K562 (cell line): ENCODE measurements at regions not wholly inside any gene's neighbourhood (a gene's known extent, or its start where the extent isn't known, plus 50 kb on each side); places are given as distances from the start of the nearest gene placed in this dataset.

ENCODE experiments used
- ATAC-seq: fragments of 200-7000 bp; cut with Tn5 transposase; 3 replicates; pipeline ENCODE4 v1.9.1; 2020; ENCODE audit warnings: moderate library complexity
- BruUV-seq: library from RNA; stranded (reverse); fragments of 400-500 nt; replicated peaks from 2 replicates; lab custom pipeline; 2021; lab: Mats Ljungman, UMichigan
- CTCF ChIA-PET: fragments of 300-600 bp; formaldehyde crosslinking; extraction: SDS; loops from one replicate; lab custom pipeline; 2021; ENCODE audit warnings: low intra/inter-chr PET ratio; lab: Yijun Ruan, JAX
- POLR2A ChIA-PET: fragments of 300-600, 350-650 bp; sonication (Branson Sonifier 250); formaldehyde crosslinking; extraction: SDS; loops from one replicate; lab custom pipeline; 2021; ENCODE audit warnings: antibody characterized with exemption, inconsistent platforms; lab: Yijun Ruan, JAX
- DNase-seq, 4 experiments: peaks; one replicate each; pipeline versions ENCODE4 v3.0.0 to v3.0.0-alpha.2; 2011 to 2018; ENCODE audit warnings: low spot score in 3 of 4, mixed read lengths in 3 of 4; ENCODE audit errors: extremely low read depth in 1 of 4
- FAIRE-seq: peaks from 2 replicates; lab custom pipeline; 2011; peaks lifted over from hg19 to GRCh38; lab: Jason Lieb, UNC
- H2AFZ ChIP-seq: 2 replicates; pipeline ENCODE4 v1.6.0; 2011; ENCODE audit warnings: low read depth, low read length, control low read depth, inconsistent platforms
- H3K27ac ChIP-seq: fragments of 200-600 bp; 3 replicates; pipeline ENCODE4 v1.8.0; 2011; ENCODE audit warnings: low read depth, mild to moderate bottlenecking, control low read depth, inconsistent platforms, low read length, moderate library complexity, mixed read lengths; ENCODE audit errors: extremely low read depth
- H3K27me3 ChIP-seq, 2 experiments: fragments of 300-600 bp in 1 of 2; 2 replicates in 1 of 2; 3 replicates in 1 of 2; pipeline versions ENCODE4 v1.6.0 to v1.8.0; 2011; ENCODE audit warnings: inconsistent platforms in 2 of 2, low read length in 2 of 2, mild to moderate bottlenecking in 1 of 2, mixed read lengths in 1 of 2, moderate library complexity in 1 of 2; ENCODE audit not compliant: control insufficient read depth in 2 of 2, insufficient read depth in 2 of 2
- H3K36me3 ChIP-seq: fragments of 300-600 bp; 3 replicates; pipeline ENCODE4 v1.8.0; 2011; ENCODE audit warnings: mild to moderate bottlenecking, low read length, inconsistent platforms; ENCODE audit not compliant: control insufficient read depth, insufficient read depth
- H3K4me1 ChIP-seq, 2 experiments: fragments of 200-600 bp in 1 of 2; replicated peaks in 1 of 2; 2 replicates in 1 of 2; 3 replicates in 1 of 2; pipeline versions ENCODE4 v1.5.1 to v1.8.0; 2011; ENCODE audit warnings: inconsistent platforms in 2 of 2, low read length in 2 of 2, mild to moderate bottlenecking in 1 of 2, mixed read lengths in 1 of 2, moderate library complexity in 1 of 2; ENCODE audit not compliant: control insufficient read depth in 2 of 2, insufficient read depth in 2 of 2
- H3K4me2 ChIP-seq: 2 replicates; pipeline ENCODE4 v1.6.1; 2011; ENCODE audit warnings: low read length, control low read depth, inconsistent platforms, mixed read lengths; ENCODE audit not compliant: insufficient read depth
- H3K4me3 ChIP-seq: fragments of 200-600 bp; sonication (generic), shearing (Covaris generic); 2 replicates; pipeline ENCODE4 v1.5.1; 2016; ENCODE audit warnings: control low read depth, inconsistent platforms
- H3K79me2 ChIP-seq: fragments of 200-600 bp; 3 replicates; pipeline ENCODE4 v1.8.0; 2011; ENCODE audit warnings: low read length, inconsistent platforms; ENCODE audit not compliant: control insufficient read depth, insufficient read depth
- H3K9ac ChIP-seq, 2 experiments: 2 replicates each; pipeline versions ENCODE4 v1.6.0 to v1.6.1; 2011; ENCODE audit warnings: low read depth in 2 of 2, low read length in 2 of 2, control low read depth in 1 of 2, inconsistent platforms in 1 of 2, mild to moderate bottlenecking in 1 of 2, mixed read lengths in 1 of 2; ENCODE audit not compliant: insufficient read depth in 1 of 2
- H3K9me1 ChIP-seq: one replicate; pipeline ENCODE4 v1.6.0; 2011; ENCODE audit warnings: inconsistent platforms, mild to moderate bottlenecking, low read length, moderate library complexity; ENCODE audit not compliant: control insufficient read depth, insufficient read depth
- H3K9me3 ChIP-seq: replicated peaks from 2 replicates; pipeline ENCODE4 v1.5.1; 2011; ENCODE audit warnings: low read depth, low read length, inconsistent platforms; ENCODE audit not compliant: control insufficient read depth, insufficient read depth
- H4K20me1 ChIP-seq: replicated peaks from 2 replicates; pipeline ENCODE4 v1.6.1; 2011; ENCODE audit warnings: low read length, inconsistent platforms, mixed read lengths; ENCODE audit not compliant: control insufficient read depth, insufficient read depth
- CREB3 ChIP-seq: fragments of 450-650 bp; conservative IDR thresholded peaks from 2 replicates; pipeline ENCODE4 v1.6.1; 2016; ENCODE audit warnings: missing genetic modification characterization, low read depth, mild to moderate bottlenecking, missing compliant biosample characterization, moderate library complexity
- KLF6 ChIP-seq: fragments of 250-450 bp; sonication (Bioruptor Pico); IDR thresholded peaks from 2 replicates; pipeline ENCODE4 v1.4.0; 2020; ENCODE audit warnings: mild to moderate bottlenecking, moderate library complexity, borderline replicate concordance
- NCOA4 ChIP-seq: fragments of 450-650 bp; IDR thresholded peaks from 2 replicates; pipeline ENCODE4 v1.6.1; 2018; ENCODE audit warnings: mild to moderate bottlenecking; ENCODE audit not compliant: partially characterized antibody
- NONO ChIP-seq, 2 experiments: fragments of 200-400 bp in 1 of 2; fragments of 450-650 bp in 1 of 2; formaldehyde crosslinking in 1 of 2; IDR thresholded peaks; 2 replicates each; pipeline ENCODE4 v1.6.1; 2017; ENCODE audit warnings: low read depth in 2 of 2, mild to moderate bottlenecking in 2 of 2, moderate library complexity in 2 of 2, low read length in 1 of 2
- OTX1 ChIP-seq: fragments of 450-650 bp; formaldehyde crosslinking; IDR thresholded peaks from 2 replicates; pipeline ENCODE4 v1.4.0; 2022; ENCODE audit warnings: mild to moderate bottlenecking
- PHF20 ChIP-seq: fragments of 450-650 bp; IDR thresholded peaks from 2 replicates; pipeline ENCODE4 v1.6.1; 2018; ENCODE audit not compliant: partially characterized antibody
- SMARCA4 ChIP-seq: fragments of 450-650 bp; IDR thresholded peaks from 2 replicates; pipeline ENCODE4 v1.6.1; 2016
- TSHZ1 ChIP-seq: fragments of 250-450 bp; sonication (Bioruptor Pico); IDR thresholded peaks from 2 replicates; pipeline ENCODE4 v1.4.0; 2020; ENCODE audit warnings: mild to moderate bottlenecking, moderate library complexity
- ZNF239 ChIP-seq: fragments of 250-450 bp; sonication (Bioruptor Pico); IDR thresholded peaks from 2 replicates; pipeline ENCODE4 v1.4.0; 2020; ENCODE audit warnings: mild to moderate bottlenecking
- WGBS: fragments of 100-300 bp; shearing (Covaris generic); methylation state at CpG from one replicate; pipeline ENCODE4 v1.1.6; 2016; ENCODE audit warnings: low coverage, mixed read lengths; ENCODE audit not compliant: insufficient coverage; ENCODE audit errors: missing lambda C conversion rate; 5-methylcytosine and 5-hydroxymethylcytosine counted together
- in situ Hi-C: fragments of 300-500 bp; cut with MboI; formaldehyde crosslinking; loops from 4 replicates; pipeline ENCODE4 v1.15.0; 2018; ENCODE audit warnings: inconsistent platforms, mixed read lengths
- intact Hi-C: fragments of 100-400 bp; cut with micrococcal nuclease; formaldehyde crosslinking; loops from 2 replicates; pipeline ENCODE4 v1.14.2; 2022

- DNase-seq: no peak
- Histone ChIP-seq H3K4me2 (no peak overlapping the region), H3K27me3 (no peaks in the 10 kb centered on the region), H3K9ac (no peak overlapping the region), H4K20me1 (no peaks in the 10 kb centered on the region), H3K9me3 (peaks cover 10% of the 10 kb centered on the region), H3K9me1 (no peaks in the 10 kb centered on the region), H2AFZ (no peak overlapping the region), H3K4me3 (no peak overlapping the region), H3K79me2 (no peaks in the 10 kb centered on the region), H3K27ac (no peak overlapping the region), H3K4me1 (no peaks in the 10 kb centered on the region; a peak in 1 of 5 replicates), H3K36me3 (no peaks in the 10 kb centered on the region)
- POLR2A ChIA-PET: no interaction called here
- CTCF ChIA-PET: no interaction called here
- no peak for TF ChIP-seq KLF6
- no peak for TF ChIP-seq SMARCA4
- no peak for TF ChIP-seq NONO (IDR thresholded peaks at IDR 0.05; ENCODE audit: low read depth in 2 of 2, low read length in 1 of 2)
- no peak for TF ChIP-seq ZNF239 (CRISPR knock-in tag)
- no peak for TF ChIP-seq NCOA4
- TF ChIP-seq PHF20: no peak
- TF ChIP-seq CREB3: no peak
- TF ChIP-seq TSHZ1 (CRISPR knock-in tag): no peak
- no peak for TF ChIP-seq OTX1 (CRISPR knock-in tag)
- WGBS: 0% methylated on average over 6 of the region's 6 CpGs
- ATAC-seq: no peak
- intact Hi-C loops (no loop called here), in situ Hi-C loops (no loop called here)
- no TSS peak for BruUV-seq
- no peak for FAIRE-seq
Measured at GRCh38 chrX:574830-575229, 55.8 kb upstream of the SHOX start.
